C4-2B (cell line): ENCODE measurements at regions not wholly inside any gene's neighbourhood (a gene's known extent, or its start where the extent isn't known, plus 50 kb on each side); places are given as distances from the start of the nearest gene placed in this dataset.

Source experiments
- ZFX ChIP-seq: fragments of 450-650 bp; IDR thresholded peaks from 2 replicates; pipeline ENCODE4 v1.6.1; 2017
- TF ChIP-seq, protein P1 (sequence below): fragments of 450-650 bp; conservative IDR thresholded peaks from 2 replicates; pipeline ENCODE4 v1.5.1; 2017; ENCODE audit warnings: mild to moderate bottlenecking

DNA sequence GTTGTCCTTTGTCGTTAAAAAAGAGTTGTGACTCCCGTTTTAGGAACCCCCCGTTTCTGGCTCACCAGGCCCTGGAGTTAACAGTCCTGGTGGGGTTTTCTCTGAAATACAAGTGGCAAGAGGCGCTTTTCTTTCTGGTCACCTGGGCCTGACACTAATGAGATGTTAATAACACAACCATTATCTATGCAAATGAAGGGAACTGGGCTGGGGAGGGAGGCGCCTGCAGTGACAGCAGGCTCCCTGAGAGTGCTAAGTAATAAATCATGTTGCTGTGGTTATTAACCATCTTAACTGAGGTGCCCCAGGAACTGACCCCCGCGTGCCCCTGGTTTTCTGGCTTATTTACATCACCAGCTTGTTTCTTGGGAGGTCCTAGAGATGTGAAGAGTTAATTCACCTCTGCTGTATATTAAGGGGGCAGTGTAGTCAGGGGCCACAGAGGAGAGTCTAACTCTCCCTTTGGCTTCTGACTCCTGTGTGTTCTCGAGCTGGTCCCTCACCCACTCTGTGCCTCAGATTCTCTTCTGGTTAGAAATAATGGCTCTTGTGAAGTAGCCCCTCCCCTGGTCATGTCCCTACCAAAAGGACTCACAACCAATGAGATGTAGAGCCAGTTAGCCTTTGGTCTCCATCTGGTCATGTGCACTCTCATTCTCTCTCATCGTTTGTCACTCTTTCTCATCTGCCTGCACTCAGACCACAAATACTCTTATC is 276.6 kb upstream of the CADM1 start:
- TF ChIP-seq, protein P1, sequence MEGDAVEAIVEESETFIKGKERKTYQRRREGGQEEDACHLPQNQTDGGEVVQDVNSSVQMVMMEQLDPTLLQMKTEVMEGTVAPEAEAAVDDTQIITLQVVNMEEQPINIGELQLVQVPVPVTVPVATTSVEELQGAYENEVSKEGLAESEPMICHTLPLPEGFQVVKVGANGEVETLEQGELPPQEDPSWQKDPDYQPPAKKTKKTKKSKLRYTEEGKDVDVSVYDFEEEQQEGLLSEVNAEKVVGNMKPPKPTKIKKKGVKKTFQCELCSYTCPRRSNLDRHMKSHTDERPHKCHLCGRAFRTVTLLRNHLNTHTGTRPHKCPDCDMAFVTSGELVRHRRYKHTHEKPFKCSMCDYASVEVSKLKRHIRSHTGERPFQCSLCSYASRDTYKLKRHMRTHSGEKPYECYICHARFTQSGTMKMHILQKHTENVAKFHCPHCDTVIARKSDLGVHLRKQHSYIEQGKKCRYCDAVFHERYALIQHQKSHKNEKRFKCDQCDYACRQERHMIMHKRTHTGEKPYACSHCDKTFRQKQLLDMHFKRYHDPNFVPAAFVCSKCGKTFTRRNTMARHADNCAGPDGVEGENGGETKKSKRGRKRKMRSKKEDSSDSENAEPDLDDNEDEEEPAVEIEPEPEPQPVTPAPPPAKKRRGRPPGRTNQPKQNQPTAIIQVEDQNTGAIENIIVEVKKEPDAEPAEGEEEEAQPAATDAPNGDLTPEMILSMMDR, result no peak
- no peak for TF ChIP-seq ZFX
